SK-N-SH (cell line): ENCODE measurements at regions not wholly inside any gene's neighbourhood (a gene's known extent, or its start where the extent isn't known, plus 50 kb on each side); places are given as distances from the start of the nearest gene placed in this dataset.
"Not testable (repeated sequence)": the region's sequence is repeated elsewhere in the genome, so short reads cannot be mapped to it uniquely, and the experiment has no call there.

Experiments used
- CTCF ChIA-PET: fragments of 300-600, 350-600 bp; formaldehyde crosslinking; extraction: SDS; loops from one replicate; lab custom pipeline; 2021; lab: Yijun Ruan, JAX
- POLR2A ChIA-PET: fragments of 350-600 bp; sonication (Branson Sonifier 250); formaldehyde crosslinking; extraction: SDS; loops from one replicate; lab custom pipeline; 2020; ENCODE audit warnings: antibody characterized with exemption, inconsistent platforms; lab: Yijun Ruan, JAX
- DNase-seq: peaks from one replicate; pipeline ENCODE4 v3.0.0; 2012
- H2AFZ ChIP-seq: fragments of 200-600 bp; sonication (generic); 2 replicates; pipeline ENCODE4 v1.8.1; 2016; ENCODE audit warnings: antibody characterized with exemption, mild to moderate bottlenecking, low read depth
- H3F3A ChIP-seq: fragments of 200-600 bp; sonication (generic); replicated peaks from 2 replicates; pipeline ENCODE3; 2016; ENCODE audit warnings: antibody characterized with exemption, mild to moderate bottlenecking; ENCODE audit not compliant: insufficient read depth
- H3K27ac ChIP-seq, 2 experiments: fragments of 200-500 bp in 1 of 2; fragments of 200-600 bp in 1 of 2; sonication (Bioruptor generic) in 1 of 2; sonication (generic), shearing (Covaris generic) in 1 of 2; 2 replicates each; pipeline versions ENCODE4 v1.5.1 to v1.6.1; 2014 to 2016; ENCODE audit warnings: low read depth in 2 of 2, inconsistent platforms in 1 of 2, low read length in 1 of 2, mild to moderate bottlenecking in 1 of 2, mixed read lengths in 1 of 2
- H3K27me3 ChIP-seq: fragments of 200-600 bp; sonication (generic), shearing (Covaris generic); 2 replicates; pipeline ENCODE4 v1.6.1; 2016; ENCODE audit warnings: mixed run types; ENCODE audit not compliant: insufficient read depth
- H3K36me3 ChIP-seq, 2 experiments: fragments of 200-500 bp in 1 of 2; fragments of 200-600 bp in 1 of 2; sonication (Bioruptor generic) in 1 of 2; sonication (generic) in 1 of 2; replicated peaks in 1 of 2; 2 replicates each; pipeline versions ENCODE3 to v1.5.1; 2014 to 2016; ENCODE audit warnings: low read length in 1 of 2, mild to moderate bottlenecking in 1 of 2; ENCODE audit not compliant: insufficient read depth in 2 of 2, control insufficient read depth in 1 of 2
- H3K4me1 ChIP-seq, 2 experiments: fragments of 200-500 bp in 1 of 2; fragments of 200-600 bp in 1 of 2; sonication (Bioruptor generic) in 1 of 2; sonication (generic), shearing (Covaris generic) in 1 of 2; 2 replicates each; pipeline versions ENCODE4 v1.5.1 to v1.6.1; 2014 to 2016; ENCODE audit warnings: low read depth in 1 of 2, low read length in 1 of 2, mixed run types in 1 of 2; ENCODE audit not compliant: insufficient read depth in 2 of 2, control insufficient read depth in 1 of 2
- H3K4me2 ChIP-seq: fragments of 200-600 bp; sonication (generic), shearing (Covaris generic); 2 replicates; pipeline ENCODE4 v1.6.1; 2017; ENCODE audit warnings: mixed run types
- H3K4me3 ChIP-seq, 2 experiments: fragments of 200-500 bp in 1 of 2; fragments of 200-600 bp in 1 of 2; sonication (Bioruptor generic) in 1 of 2; sonication (generic), shearing (Covaris generic) in 1 of 2; 2 replicates each; pipeline versions ENCODE4 v1.5.1 to v1.8.1; 2014 to 2016; ENCODE audit warnings: low read depth in 2 of 2, inconsistent platforms in 1 of 2, low read length in 1 of 2, mild to moderate bottlenecking in 1 of 2, mixed read lengths in 1 of 2, moderate library complexity in 1 of 2
- H3K79me2 ChIP-seq: fragments of 200-600 bp; sonication (generic); 2 replicates; pipeline ENCODE4 v1.8.1; 2017; ENCODE audit warnings: mild to moderate bottlenecking; ENCODE audit not compliant: insufficient read depth
- H3K9ac ChIP-seq: fragments of 200-600 bp; sonication (generic); 2 replicates; pipeline ENCODE4 v1.6.1; 2017; ENCODE audit warnings: mixed run types
- H3K9me2 ChIP-seq: fragments of 200-600 bp; sonication (generic); 2 replicates; pipeline ENCODE4 v1.6.1; 2017; ENCODE audit warnings: mixed run types
- H3K9me3 ChIP-seq: fragments of 200-600 bp; sonication (generic); 2 replicates; pipeline ENCODE4 v1.6.1; 2017; ENCODE audit warnings: mixed run types, mild to moderate bottlenecking, moderate library complexity
- H4K20me1 ChIP-seq: fragments of 200-600 bp; sonication (generic); 2 replicates; pipeline ENCODE4 v1.6.1; 2017; ENCODE audit warnings: mild to moderate bottlenecking, mixed run types; ENCODE audit not compliant: insufficient read depth
- CHD2 ChIP-seq: fragments of 150-350 bp; IDR thresholded peaks from 2 replicates; pipeline ENCODE4 v1.6.1; 2018; ENCODE audit warnings: low read length; ENCODE audit not compliant: partially characterized antibody
- CTCF ChIP-seq: fragments of 200-600 bp; sonication (generic); IDR thresholded peaks from 2 replicates; pipeline ENCODE4 v1.6.1; 2017; ENCODE audit warnings: antibody characterized with exemption, mild to moderate bottlenecking, moderate library complexity
- EP300 ChIP-seq, 2 experiments: IDR thresholded peaks; 2 replicates each; pipeline versions ENCODE4 v1.4.0 to v1.6.1; 2012; ENCODE audit warnings: borderline replicate concordance in 1 of 2, low read depth in 1 of 2, low read length in 1 of 2
- GABPA ChIP-seq: IDR thresholded peaks from 2 replicates; pipeline ENCODE4 v1.4.0; 2012; ENCODE audit warnings: low read depth, mild to moderate bottlenecking
- MEF2A ChIP-seq: IDR thresholded peaks from 2 replicates; pipeline ENCODE4 v1.4.0; 2012; ENCODE audit warnings: low read depth, borderline replicate concordance
- NFIC ChIP-seq: IDR thresholded peaks from 2 replicates; pipeline ENCODE4 v1.4.0; 2012; ENCODE audit warnings: borderline replicate concordance
- RCOR1 ChIP-seq: fragments of 150-350 bp; IDR thresholded peaks from 2 replicates; pipeline ENCODE4 v1.6.1; 2017; ENCODE audit warnings: antibody characterized with exemption, low read length
- SMC3 ChIP-seq: IDR thresholded peaks from 2 replicates; pipeline ENCODE4 v1.6.1; 2012; ENCODE audit warnings: low read depth, low read length, improper control_type of control experiment
- TEAD4 ChIP-seq: IDR thresholded peaks from 2 replicates; pipeline ENCODE4 v1.4.0; 2012; ENCODE audit warnings: mild to moderate bottlenecking, borderline replicate concordance; ENCODE audit not compliant: insufficient read depth
- WGBS: methylation state at CpG from one replicate; pipeline ENCODE4 v1.1.6; 2017; ENCODE audit warnings: low lambda C conversion rate; 5-methylcytosine and 5-hydroxymethylcytosine counted together

- H3K4me3 ChIP-seq, H3K9me2 ChIP-seq, H3K79me2 ChIP-seq, H2AFZ ChIP-seq, CTCF ChIA-PET, H3K27ac ChIP-seq, H3K9me3 ChIP-seq, H3F3A ChIP-seq, H3K4me1 ChIP-seq, DNase-seq, H3K9ac ChIP-seq, H4K20me1 ChIP-seq, POLR2A ChIA-PET, H3K36me3 ChIP-seq, H3K4me2 ChIP-seq: not testable (repeated sequence)
- 9% methylated on average over 3 of the region's 4 CpGs for WGBS
- H3K27me3 ChIP-seq: peaks cover 64% of the 10 kb centered on the region; the same call in 1 of the 2 replicates
These were observed 101.3 kb downstream of the HNRNPD start for GRCh38 chr4:82272523-82272922.

GRCh38 chr4:82271915-82272480, 101.8 kb downstream of the HNRNPD start:
- DNase-seq, H3K27ac ChIP-seq, H4K20me1 ChIP-seq, POLR2A ChIA-PET, H3K79me2 ChIP-seq, H3K4me2 ChIP-seq, H3K9me2 ChIP-seq, H2AFZ ChIP-seq, H3K36me3 ChIP-seq, H3K4me3 ChIP-seq, H3F3A ChIP-seq, H3K9ac ChIP-seq, H3K4me1 ChIP-seq, H3K9me3 ChIP-seq: not testable (repeated sequence)
- H3K27me3 ChIP-seq: peaks cover 64% of the 10 kb centered on the region; the same call in 1 of the 2 replicates
- CTCF ChIA-PET: interaction anchor here (0.6 kb wide), 1 partner anchor 774 kb away, joined by 3 read pairs; no protein-coding TSS in a partner anchor
- WGBS: 16% methylated on average over 9 of the region's 9 CpGs

- Histone ChIP-seq H3K27ac (no peak overlapping the region), H2AFZ (no peak overlapping the region), H3K9me2 (no peaks in the 10 kb centered on the region), H3K9me3 (no peaks in the 10 kb centered on the region), H3K36me3 (no peaks in the 10 kb centered on the region), H3F3A (no peaks in the 10 kb centered on the region), H4K20me1 (no peaks in the 10 kb centered on the region), H3K79me2 (no peaks in the 10 kb centered on the region), H3K9ac (no peak overlapping the region), H3K4me1 (no peaks in the 10 kb centered on the region), H3K4me2 (no peak overlapping the region), H3K27me3 (peaks cover 36% of the 10 kb centered on the region; the same call in 1 of the 2 replicates), H3K4me3 (no peak overlapping the region; a peak in 1 of 4 replicates)
- ChIA-PET CTCF (interaction anchor here (0.9 to 2.2 kb wide), 11 partner anchors 9 to 801 kb away, joined by 3 to 21 read pairs (median 6); no protein-coding TSS in a partner anchor), POLR2A (no interaction called here)
- no peak for DNase-seq
- TF ChIP-seq CHD2: no peak
- no peak for TF ChIP-seq TEAD4
- TF ChIP-seq EP300 (IDR thresholded peaks at IDR 0.05; ENCODE audit: borderline replicate concordance in 1 of 2, low read depth in 1 of 2, low read length in 1 of 2): no peak
- no peak for TF ChIP-seq RCOR1
- TF ChIP-seq MEF2A: no peak
- TF ChIP-seq SMC3: no peak
- TF ChIP-seq CTCF: no peak
- no peak for TF ChIP-seq NFIC
- TF ChIP-seq GABPA: no peak
- WGBS: 18% methylated on average over 3 of the region's 3 CpGs
These were observed 105.0 kb downstream of the HNRNPD start for GRCh38 chr4:82268826-82269193.
